Body of pancreas (tissue), 4 donors: ENCODE measurements at regions not wholly inside any gene's neighbourhood (a gene's known extent, or its start where the extent isn't known, plus 50 kb on each side); places are given as distances from the start of the nearest gene placed in this dataset.
"Not testable (repeated sequence)": the region's sequence is repeated elsewhere in the genome, so short reads cannot be mapped to it uniquely, and the experiment has no call there.

Experiments used
- CTCF ChIP-seq, 7 experiments: fragments of 450-650 bp in 4 of 7; fragments of 200-600 bp in 3 of 7; sonication (generic) in 3 of 7; IDR thresholded peaks; one replicate each; pipeline ENCODE4 v1.5.1; 2016 to 2019; ENCODE audit warnings: antibody characterized with exemption in 7 of 7
- POLR2A ChIP-seq, 3 donors: fragments of 450-650 bp; IDR thresholded peaks; one replicate each; pipeline ENCODE4 v1.6.1; 2016; ENCODE audit warnings: antibody characterized with exemption in 3 of 3, mild to moderate bottlenecking in 2 of 3

- TF ChIP-seq CTCF, POLR2A (IDR thresholded peaks at IDR 0.05): not testable (repeated sequence)
These were observed 189.4 kb downstream of the ATP6V0E2 start for GRCh38 chr7:150063195-150063594.
